Erythroblast (primary cell): ENCODE measurements at regions not wholly inside any gene's neighbourhood (a gene's known extent, or its start where the extent isn't known, plus 50 kb on each side); places are given as distances from the start of the nearest gene placed in this dataset.

ENCODE experiments used
- GATA1 ChIP-seq: IDR thresholded peaks from 2 replicates; pipeline ENCODE4 v1.6.1; 2011; ENCODE audit warnings: low read depth, mild to moderate bottlenecking, control low read depth, low read length, moderate library complexity
- POLR2A ChIP-seq: IDR thresholded peaks from 2 replicates; pipeline ENCODE4 v1.6.1; 2011; ENCODE audit warnings: mild to moderate bottlenecking, low read length

DNA sequence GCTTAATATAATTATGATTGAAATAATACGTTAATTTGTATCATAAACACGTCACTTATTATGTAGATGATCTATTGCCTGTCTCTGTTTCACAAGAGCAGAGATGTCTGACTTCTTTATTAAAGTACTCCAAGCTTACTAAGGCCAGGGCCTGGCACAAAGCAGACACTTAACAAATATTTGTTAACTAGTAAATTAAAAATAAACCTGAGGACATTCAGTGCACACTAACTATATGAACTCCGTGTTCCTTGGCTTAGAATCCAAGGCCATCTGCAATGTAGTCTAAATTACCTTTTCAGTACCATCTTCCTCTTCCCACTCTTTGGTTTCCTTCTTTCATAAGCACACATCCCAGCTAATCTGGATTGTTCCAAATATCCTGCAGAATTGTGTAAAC, 210.8 kb upstream of the SOX9 start:
- TF ChIP-seq POLR2A (no peak), GATA1 (no peak)
